ENCODE measurements at regions not wholly inside any gene's neighbourhood (a gene's known extent, or its start where the extent isn't known, plus 50 kb on each side); places are given as distances from the start of the nearest gene placed in this dataset.
"Not testable (repeated sequence)": the region's sequence is repeated elsewhere in the genome, so short reads cannot be mapped to it uniquely, and the experiment has no call there.

- TF ChIP-seq JUND (IDR thresholded peaks at IDR 0.05; ENCODE audit: low read depth), result no peak
- in situ Hi-C loops (cut with HindIII; ENCODE audit: low pct_unique_long_range_greater_than_20kb, low sequenced_read_pairs), result no loop called here
These were observed 139.6 kb upstream of the GDF10 start for GRCh38 chr10:47160261-47160908.

GRCh38 chr10:47160967-47161366 lies 139.0 kb upstream of the GDF10 start:
- no peak for TF ChIP-seq JUND (IDR thresholded peaks at IDR 0.05; ENCODE audit: low read depth)
- in situ Hi-C loops (cut with HindIII; ENCODE audit: low pct_unique_long_range_greater_than_20kb, low sequenced_read_pairs), result no loop called here
- no peak for DNase-seq (ENCODE audit: low read depth in 1 of 2, low spot score in 1 of 2)

More at GRCh38 chr10:47160261-47160908, 139.6 kb upstream of the GDF10 start:
- no peak for DNase-seq (ENCODE audit: low read depth in 1 of 2, low spot score in 1 of 2)

- in situ Hi-C loops (cut with HindIII; ENCODE audit: low pct_unique_long_range_greater_than_20kb, low sequenced_read_pairs), result no loop called here
- TF ChIP-seq JUND (IDR thresholded peaks at IDR 0.05; ENCODE audit: low read depth), result no peak
- no peak for DNase-seq (ENCODE audit: low read depth in 1 of 2, low spot score in 1 of 2)
These were observed 138.5 kb upstream of the GDF10 start for GRCh38 chr10:47161465-47161864.

GRCh38 chr10:47164126-47164799 lies 135.7 kb upstream of the GDF10 start:
- no peak for TF ChIP-seq JUND (IDR thresholded peaks at IDR 0.05; ENCODE audit: low read depth)
- DNase-seq (ENCODE audit: low read depth in 1 of 2, low spot score in 1 of 2), result no peak
- in situ Hi-C loops (cut with HindIII; ENCODE audit: low pct_unique_long_range_greater_than_20kb, low sequenced_read_pairs), result no loop called here

GRCh38 chr10:47164800-47165128 lies 135.2 kb upstream of the GDF10 start:
- in situ Hi-C loops (cut with HindIII; ENCODE audit: low pct_unique_long_range_greater_than_20kb, low sequenced_read_pairs), result no loop called here
- no peak for TF ChIP-seq JUND (IDR thresholded peaks at IDR 0.05; ENCODE audit: low read depth)
- DNase-seq (ENCODE audit: low read depth in 1 of 2, low spot score in 1 of 2), result no peak

GRCh38 chr10:47165168-47165710 lies 134.8 kb upstream of the GDF10 start:
- no peak for TF ChIP-seq JUND (IDR thresholded peaks at IDR 0.05; ENCODE audit: low read depth)
- in situ Hi-C loops (cut with HindIII; ENCODE audit: low pct_unique_long_range_greater_than_20kb, low sequenced_read_pairs), result no loop called here
- no peak for DNase-seq (ENCODE audit: low read depth in 1 of 2, low spot score in 1 of 2)

- in situ Hi-C loops (cut with HindIII; ENCODE audit: low pct_unique_long_range_greater_than_20kb, low sequenced_read_pairs), result no loop called here
- TF ChIP-seq JUND (IDR thresholded peaks at IDR 0.05; ENCODE audit: low read depth), result no peak
- DNase-seq (ENCODE audit: low read depth in 1 of 2, low spot score in 1 of 2), result peak in 1 of 2 experiments; percentile 36
These were observed 134.1 kb upstream of the GDF10 start for GRCh38 chr10:47165711-47166404.

- DNase-seq (ENCODE audit: low read depth in 1 of 2, low spot score in 1 of 2), result no peak
- no peak for TF ChIP-seq JUND (IDR thresholded peaks at IDR 0.05; ENCODE audit: low read depth)
- in situ Hi-C loops (cut with HindIII; ENCODE audit: low pct_unique_long_range_greater_than_20kb, low sequenced_read_pairs), result no loop called here
These were observed 133.6 kb upstream of the GDF10 start for GRCh38 chr10:47166405-47166777.

- in situ Hi-C loops (cut with HindIII; ENCODE audit: low pct_unique_long_range_greater_than_20kb, low sequenced_read_pairs); DNase-seq (ENCODE audit: low read depth in 1 of 2, low spot score in 1 of 2): not testable (repeated sequence)
These were observed 133.0 kb upstream of the GDF10 start for GRCh38 chr10:47166808-47167581.

GRCh38 chr10:47167591-47167990 lies 132.4 kb upstream of the GDF10 start:
- no peak for TF ChIP-seq JUND (IDR thresholded peaks at IDR 0.05; ENCODE audit: low read depth)
- in situ Hi-C loops (cut with HindIII; ENCODE audit: low pct_unique_long_range_greater_than_20kb, low sequenced_read_pairs), result no loop called here
- no peak for DNase-seq (ENCODE audit: low read depth in 1 of 2, low spot score in 1 of 2)

- DNase-seq (ENCODE audit: low read depth in 1 of 2, low spot score in 1 of 2), result no peak
- in situ Hi-C loops (cut with HindIII; ENCODE audit: low pct_unique_long_range_greater_than_20kb, low sequenced_read_pairs), result no loop called here
- no peak for TF ChIP-seq JUND (IDR thresholded peaks at IDR 0.05; ENCODE audit: low read depth)
These were observed 130.4 kb upstream of the GDF10 start for GRCh38 chr10:47169581-47169980.

- TF ChIP-seq JUND (IDR thresholded peaks at IDR 0.05; ENCODE audit: low read depth), result no peak
- no peak for DNase-seq (ENCODE audit: low read depth in 1 of 2, low spot score in 1 of 2)
- in situ Hi-C loops (cut with HindIII; ENCODE audit: low pct_unique_long_range_greater_than_20kb, low sequenced_read_pairs), result no loop called here
These were observed 126.0 kb upstream of the GDF10 start for GRCh38 chr10:47173929-47174442.

Data from T47D (cell line).